GM23338 (cell line): ENCODE measurements at regions not wholly inside any gene's neighbourhood (a gene's known extent, or its start where the extent isn't known, plus 50 kb on each side); places are given as distances from the start of the nearest gene placed in this dataset.

Experiments used
- ATAC-seq: fragments of 200-7000 bp; cut with Tn5 transposase; 3 replicates; pipeline ENCODE4 v1.9.1; 2020
- DNase-seq: peaks from one replicate; pipeline ENCODE4 v3.0.0-alpha.2; 2015; ENCODE audit warnings: low spot score
- H2AFZ ChIP-seq: fragments of 200-600 bp; sonication (generic); 2 replicates; pipeline ENCODE4 v1.8.0; 2016; ENCODE audit warnings: antibody characterized with exemption, mild to moderate bottlenecking, moderate library complexity
- H3F3A ChIP-seq: fragments of 200-600 bp; sonication (generic); replicated peaks from 2 replicates; pipeline ENCODE4 v1.8.0; 2017; ENCODE audit warnings: antibody characterized with exemption, mixed run types, low read depth
- H3K27ac ChIP-seq: fragments of 200-600 bp; sonication (generic); 2 replicates; pipeline ENCODE4 v1.6.1; 2016; ENCODE audit warnings: low read depth
- H3K27me3 ChIP-seq: fragments of 200-600 bp; sonication (generic); 2 replicates; pipeline ENCODE4 v1.8.0; 2016; ENCODE audit warnings: mild to moderate bottlenecking, mixed run types, moderate library complexity; ENCODE audit not compliant: insufficient read depth
- H3K36me3 ChIP-seq: fragments of 200-600 bp; sonication (generic); 2 replicates; pipeline ENCODE4 v1.8.0; 2016; ENCODE audit warnings: mild to moderate bottlenecking; ENCODE audit not compliant: insufficient read depth
- H3K4me1 ChIP-seq: fragments of 200-600 bp; sonication (generic); 2 replicates; pipeline ENCODE4 v1.8.0; 2016; ENCODE audit warnings: mild to moderate bottlenecking, moderate library complexity; ENCODE audit not compliant: insufficient read depth
- H3K4me2 ChIP-seq: fragments of 200-600 bp; sonication (generic); 2 replicates; pipeline ENCODE4 v1.7.1; 2017; ENCODE audit warnings: mixed run types
- H3K4me3 ChIP-seq: fragments of 200-600 bp; sonication (generic); 2 replicates; pipeline ENCODE4 v1.6.1; 2016; ENCODE audit warnings: mixed run types
- H3K79me2 ChIP-seq: fragments of 200-600 bp; sonication (generic); replicated peaks from 2 replicates; pipeline ENCODE4 v1.8.0; 2017; ENCODE audit warnings: mild to moderate bottlenecking; ENCODE audit not compliant: insufficient read depth
- H3K9me2 ChIP-seq: fragments of 200-600 bp; sonication (generic); 2 replicates; pipeline ENCODE4 v1.8.0; 2017; ENCODE audit not compliant: insufficient read depth
- H4K20me1 ChIP-seq: fragments of 200-600 bp; sonication (generic); replicated peaks from 2 replicates; pipeline ENCODE4 v1.8.0; 2017; ENCODE audit warnings: mild to moderate bottlenecking; ENCODE audit not compliant: insufficient read depth
- H3K27ac Mint-ChIP-seq: 2 replicates; pipeline ENCODE4 v1.8.0; 2020; ENCODE audit warnings: inconsistent platforms, mild to moderate bottlenecking, moderate library complexity, mixed read lengths
- H3K27me3 Mint-ChIP-seq: 3 replicates; pipeline ENCODE4 v1.8.0; 2022; ENCODE audit warnings: low read depth, mild to moderate bottlenecking, moderate library complexity, mixed read lengths, inconsistent platforms; ENCODE audit not compliant: insufficient read depth, poor library complexity
- H3K36me3 Mint-ChIP-seq: 3 replicates; pipeline ENCODE4 v1.8.0; 2021; ENCODE audit warnings: low read depth, mild to moderate bottlenecking, inconsistent platforms, moderate library complexity, mixed read lengths
- H3K4me1 Mint-ChIP-seq: 3 replicates; pipeline ENCODE4 v1.8.0; 2020; ENCODE audit warnings: mild to moderate bottlenecking, inconsistent platforms, mixed read lengths
- H3K4me3 Mint-ChIP-seq: 3 replicates; pipeline ENCODE4 v1.8.0; 2021; ENCODE audit warnings: moderate library complexity, mild to moderate bottlenecking, inconsistent platforms, mixed read lengths
- H3K9me3 Mint-ChIP-seq: 3 replicates; pipeline ENCODE4 v1.8.0; 2020; ENCODE audit warnings: moderate library complexity, mild to moderate bottlenecking, inconsistent platforms, mixed read lengths
- CREB1 ChIP-seq: fragments of 250-450 bp; sonication (Bioruptor Pico); IDR thresholded peaks from 2 replicates; pipeline ENCODE4 v1.5.0; 2020; ENCODE audit warnings: low read depth, mild to moderate bottlenecking, moderate library complexity
- ETS1 ChIP-seq: IDR thresholded peaks from 2 replicates; pipeline ENCODE4 v1.6.1; 2016; ENCODE audit warnings: antibody characterized with exemption
- EZH2 ChIP-seq: fragments of 200-600 bp; sonication (generic); IDR thresholded peaks from one replicate; pipeline ENCODE4 v1.8.0; 2017; ENCODE audit warnings: antibody characterized with exemption, mild to moderate bottlenecking, low read depth; ENCODE audit not compliant: unreplicated experiment
- EZH2phosphoT487 ChIP-seq: fragments of 200-600 bp; sonication (generic); IDR thresholded peaks from one replicate; pipeline ENCODE4 v1.8.1; 2018; ENCODE audit warnings: antibody characterized with exemption; ENCODE audit not compliant: unreplicated experiment
- JUNB ChIP-seq: IDR thresholded peaks from one replicate; pipeline ENCODE4 v1.6.1; 2016; ENCODE audit warnings: antibody characterized with exemption; ENCODE audit not compliant: unreplicated experiment
- NANOG ChIP-seq: IDR thresholded peaks from 2 replicates; pipeline ENCODE4 v1.6.1; 2016; ENCODE audit warnings: antibody characterized with exemption, borderline replicate concordance
- POLR2AphosphoS5 ChIP-seq: IDR thresholded peaks from 2 replicates; pipeline ENCODE4 v1.6.1; 2016; ENCODE audit warnings: antibody characterized with exemption, low read depth
- REST ChIP-seq: IDR thresholded peaks from one replicate; pipeline ENCODE4 v1.6.1; 2018; ENCODE audit warnings: antibody characterized with exemption; ENCODE audit not compliant: unreplicated experiment
- STAT1 ChIP-seq: IDR thresholded peaks from one replicate; pipeline ENCODE4 v1.6.1; 2016; ENCODE audit warnings: antibody characterized with exemption; ENCODE audit not compliant: unreplicated experiment
- ZNF114 ChIP-seq: fragments of 250-450 bp; sonication (Bioruptor Pico); IDR thresholded peaks from 2 replicates; pipeline ENCODE4 v1.5.0; 2020; ENCODE audit warnings: mild to moderate bottlenecking, moderate library complexity
- ZNF331 ChIP-seq: fragments of 250-450 bp; sonication (Bioruptor Pico); IDR thresholded peaks from 2 replicates; pipeline ENCODE4 v1.5.0; 2020; ENCODE audit warnings: low read depth, mild to moderate bottlenecking, moderate library complexity
- TF ChIP-seq, protein P1 (sequence below): fragments of 250-450 bp; sonication (Bioruptor Pico); IDR thresholded peaks from 2 replicates; pipeline ENCODE4 v1.5.0; 2020; ENCODE audit warnings: mild to moderate bottlenecking, moderate library complexity
- TF ChIP-seq, protein P2 (sequence below), 2 experiments: fragments of 200-600 bp in 1 of 2; sonication (generic) in 1 of 2; conservative IDR thresholded peaks; 2 replicates each; pipeline versions ENCODE4 v1.5.1 to v1.6.1; 2016 to 2017; ENCODE audit warnings: antibody characterized with exemption in 2 of 2, low read depth in 2 of 2, mild to moderate bottlenecking in 2 of 2, moderate library complexity in 1 of 2

GRCh38 chr12:74602881-74603672 lies 65.4 kb downstream of the ATXN7L3B start:
- Mint-ChIP-seq H3K36me3 (peaks cover 18% of the 10 kb centered on the region), H3K27me3 (no peaks in the 10 kb centered on the region), H3K4me3 (no peak overlapping the region), H3K9me3 (peaks cover 28% of the 10 kb centered on the region), H3K27ac (no peak overlapping the region), H3K4me1 (no peaks in the 10 kb centered on the region)
- H3K27ac ChIP-seq, result no peak overlapping the region
- no peak overlapping the region for H3K4me3 ChIP-seq
- no peak for DNase-seq
- TF ChIP-seq CREB1 (no peak), EZH2 (no peak), STAT1 (no peak), JUNB (no peak), EZH2phosphoT487 (no peak), ZNF331 (no peak), NANOG (no peak), ETS1 (no peak), ZNF114 (CRISPR knock-in tag) (no peak), POLR2AphosphoS5 (no peak), REST (no peak)
- TF ChIP-seq, protein P1, sequence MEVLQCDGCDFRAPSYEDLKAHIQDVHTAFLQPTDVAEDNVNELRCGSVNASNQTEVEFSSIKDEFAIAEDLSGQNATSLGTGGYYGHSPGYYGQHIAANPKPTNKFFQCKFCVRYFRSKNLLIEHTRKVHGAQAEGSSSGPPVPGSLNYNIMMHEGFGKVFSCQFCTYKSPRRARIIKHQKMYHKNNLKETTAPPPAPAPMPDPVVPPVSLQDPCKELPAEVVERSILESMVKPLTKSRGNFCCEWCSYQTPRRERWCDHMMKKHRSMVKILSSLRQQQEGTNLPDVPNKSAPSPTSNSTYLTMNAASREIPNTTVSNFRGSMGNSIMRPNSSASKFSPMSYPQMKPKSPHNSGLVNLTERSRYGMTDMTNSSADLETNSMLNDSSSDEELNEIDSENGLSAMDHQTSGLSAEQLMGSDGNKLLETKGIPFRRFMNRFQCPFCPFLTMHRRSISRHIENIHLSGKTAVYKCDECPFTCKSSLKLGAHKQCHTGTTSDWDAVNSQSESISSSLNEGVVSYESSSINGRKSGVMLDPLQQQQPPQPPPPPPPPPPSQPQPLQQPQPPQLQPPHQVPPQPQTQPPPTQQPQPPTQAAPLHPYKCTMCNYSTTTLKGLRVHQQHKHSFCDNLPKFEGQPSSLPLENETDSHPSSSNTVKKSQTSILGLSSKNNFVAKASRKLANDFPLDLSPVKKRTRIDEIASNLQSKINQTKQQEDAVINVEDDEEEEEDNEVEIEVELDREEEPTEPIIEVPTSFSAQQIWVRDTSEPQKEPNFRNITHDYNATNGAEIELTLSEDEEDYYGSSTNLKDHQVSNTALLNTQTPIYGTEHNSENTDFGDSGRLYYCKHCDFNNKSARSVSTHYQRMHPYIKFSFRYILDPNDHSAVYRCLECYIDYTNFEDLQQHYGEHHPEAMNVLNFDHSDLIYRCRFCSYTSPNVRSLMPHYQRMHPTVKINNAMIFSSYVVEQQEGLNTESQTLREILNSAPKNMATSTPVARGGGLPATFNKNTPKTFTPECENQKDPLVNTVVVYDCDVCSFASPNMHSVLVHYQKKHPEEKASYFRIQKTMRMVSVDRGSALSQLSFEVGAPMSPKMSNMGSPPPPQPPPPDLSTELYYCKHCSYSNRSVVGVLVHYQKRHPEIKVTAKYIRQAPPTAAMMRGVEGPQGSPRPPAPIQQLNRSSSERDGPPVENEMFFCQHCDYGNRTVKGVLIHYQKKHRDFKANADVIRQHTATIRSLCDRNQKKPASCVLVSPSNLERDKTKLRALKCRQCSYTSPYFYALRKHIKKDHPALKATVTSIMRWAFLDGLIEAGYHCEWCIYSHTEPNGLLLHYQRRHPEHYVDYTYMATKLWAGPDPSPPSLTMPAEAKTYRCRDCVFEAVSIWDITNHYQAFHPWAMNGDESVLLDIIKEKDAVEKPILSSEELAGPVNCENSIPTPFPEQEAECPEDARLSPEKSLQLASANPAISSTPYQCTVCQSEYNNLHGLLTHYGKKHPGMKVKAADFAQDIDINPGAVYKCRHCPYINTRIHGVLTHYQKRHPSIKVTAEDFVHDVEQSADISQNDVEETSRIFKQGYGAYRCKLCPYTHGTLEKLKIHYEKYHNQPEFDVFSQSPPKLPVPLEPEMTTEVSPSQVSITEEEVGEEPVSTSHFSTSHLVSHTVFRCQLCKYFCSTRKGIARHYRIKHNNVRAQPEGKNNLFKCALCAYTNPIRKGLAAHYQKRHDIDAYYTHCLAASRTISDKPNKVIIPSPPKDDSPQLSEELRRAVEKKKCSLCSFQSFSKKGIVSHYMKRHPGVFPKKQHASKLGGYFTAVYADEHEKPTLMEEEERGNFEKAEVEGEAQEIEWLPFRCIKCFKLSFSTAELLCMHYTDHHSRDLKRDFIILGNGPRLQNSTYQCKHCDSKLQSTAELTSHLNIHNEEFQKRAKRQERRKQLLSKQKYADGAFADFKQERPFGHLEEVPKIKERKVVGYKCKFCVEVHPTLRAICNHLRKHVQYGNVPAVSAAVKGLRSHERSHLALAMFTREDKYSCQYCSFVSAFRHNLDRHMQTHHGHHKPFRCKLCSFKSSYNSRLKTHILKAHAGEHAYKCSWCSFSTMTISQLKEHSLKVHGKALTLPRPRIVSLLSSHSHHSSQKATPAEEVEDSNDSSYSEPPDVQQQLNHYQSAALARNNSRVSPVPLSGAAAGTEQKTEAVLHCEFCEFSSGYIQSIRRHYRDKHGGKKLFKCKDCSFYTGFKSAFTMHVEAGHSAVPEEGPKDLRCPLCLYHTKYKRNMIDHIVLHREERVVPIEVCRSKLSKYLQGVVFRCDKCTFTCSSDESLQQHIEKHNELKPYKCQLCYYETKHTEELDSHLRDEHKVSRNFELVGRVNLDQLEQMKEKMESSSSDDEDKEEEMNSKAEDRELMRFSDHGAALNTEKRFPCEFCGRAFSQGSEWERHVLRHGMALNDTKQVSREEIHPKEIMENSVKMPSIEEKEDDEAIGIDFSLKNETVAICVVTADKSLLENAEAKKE, result no peak
- TF ChIP-seq, protein P2, sequence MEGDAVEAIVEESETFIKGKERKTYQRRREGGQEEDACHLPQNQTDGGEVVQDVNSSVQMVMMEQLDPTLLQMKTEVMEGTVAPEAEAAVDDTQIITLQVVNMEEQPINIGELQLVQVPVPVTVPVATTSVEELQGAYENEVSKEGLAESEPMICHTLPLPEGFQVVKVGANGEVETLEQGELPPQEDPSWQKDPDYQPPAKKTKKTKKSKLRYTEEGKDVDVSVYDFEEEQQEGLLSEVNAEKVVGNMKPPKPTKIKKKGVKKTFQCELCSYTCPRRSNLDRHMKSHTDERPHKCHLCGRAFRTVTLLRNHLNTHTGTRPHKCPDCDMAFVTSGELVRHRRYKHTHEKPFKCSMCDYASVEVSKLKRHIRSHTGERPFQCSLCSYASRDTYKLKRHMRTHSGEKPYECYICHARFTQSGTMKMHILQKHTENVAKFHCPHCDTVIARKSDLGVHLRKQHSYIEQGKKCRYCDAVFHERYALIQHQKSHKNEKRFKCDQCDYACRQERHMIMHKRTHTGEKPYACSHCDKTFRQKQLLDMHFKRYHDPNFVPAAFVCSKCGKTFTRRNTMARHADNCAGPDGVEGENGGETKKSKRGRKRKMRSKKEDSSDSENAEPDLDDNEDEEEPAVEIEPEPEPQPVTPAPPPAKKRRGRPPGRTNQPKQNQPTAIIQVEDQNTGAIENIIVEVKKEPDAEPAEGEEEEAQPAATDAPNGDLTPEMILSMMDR (conservative IDR thresholded peaks at IDR 0.05; ENCODE audit: low read depth in 2 of 2), result no peak
- H3K27me3 ChIP-seq, result no peaks in the 10 kb centered on the region
- no peaks in the 10 kb centered on the region for H3K79me2 ChIP-seq
- no peak overlapping the region for H3K4me2 ChIP-seq
- no peaks in the 10 kb centered on the region for H4K20me1 ChIP-seq
- H2AFZ ChIP-seq, result peak overlapping the region; percentile 24; the same call in 1 of the 2 replicates
- ATAC-seq, result no peak
- H3K9me2 ChIP-seq, result no peaks in the 10 kb centered on the region; the same call in 1 of the 2 replicates
- no peaks in the 10 kb centered on the region for H3F3A ChIP-seq
- no peaks in the 10 kb centered on the region for H3K4me1 ChIP-seq
- H3K36me3 ChIP-seq, result no peaks in the 10 kb centered on the region
